ENCODE measurements at regions not wholly inside any gene's neighbourhood (a gene's known extent, or its start where the extent isn't known, plus 50 kb on each side); places are given as distances from the start of the nearest gene placed in this dataset.

DNA sequence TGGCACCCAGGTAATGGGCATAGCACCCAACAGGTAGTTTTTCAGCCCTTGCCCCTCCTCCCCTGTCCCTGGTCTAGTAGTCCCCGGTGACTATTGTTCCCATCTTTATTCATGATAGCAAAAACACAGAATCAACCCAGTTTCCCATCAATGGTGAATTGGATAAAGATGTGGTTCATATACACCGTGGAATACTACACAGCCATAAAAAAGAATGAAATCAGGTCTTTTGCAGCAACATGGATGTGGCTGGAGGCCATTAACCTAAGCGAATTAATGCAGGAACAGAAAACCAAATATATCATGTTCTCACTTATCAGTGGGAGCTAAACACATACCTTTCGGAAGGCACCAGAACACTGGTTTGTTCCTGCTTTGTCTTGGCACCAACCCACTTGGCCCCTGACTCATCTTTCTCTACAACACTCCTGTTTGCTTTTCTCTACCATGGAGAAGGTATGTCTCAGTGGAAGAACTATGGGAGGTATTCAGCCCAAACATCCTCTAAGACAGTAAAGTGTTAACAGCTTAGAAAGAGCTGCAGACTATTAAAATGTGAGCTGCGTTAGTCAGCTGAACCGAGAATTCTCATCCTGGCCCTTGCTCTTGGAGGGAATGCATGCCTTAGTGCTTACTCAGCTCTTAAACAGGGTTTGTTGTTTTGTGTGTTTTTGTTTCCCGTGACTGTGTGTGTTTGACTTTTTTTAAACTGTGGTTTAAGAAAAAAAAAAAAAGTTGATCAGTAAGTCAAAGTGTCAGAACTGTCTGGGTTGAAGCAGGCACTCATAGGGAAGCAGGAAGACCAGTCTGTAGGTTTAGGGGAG, 203.0 kb downstream of the TOMM20 start:
- no peaks in the 10 kb centered on the region for H3K9me3 ChIP-seq
- ATAC-seq, result peak in 7 of 8 donors; percentile 34 to 69 (median 65)
- DNase-seq, result no peak
- intact Hi-C loops (cut with DNase I), result loop anchor here in 6 of 10 donors (5.0 to 10.0 kb wide), 3 partner anchors 37 to 391 kb away; no protein-coding TSS in a partner anchor
- peak overlapping the region in 9 of 10 donors; percentile 33 to 75 (median 59) for H3K27ac ChIP-seq
- no peaks in the 10 kb centered on the region for H3K27me3 ChIP-seq
- WGBS, 2 donors, result 54% methylated on average over 7 of the region's 7 CpGs
- TF ChIP-seq, protein P1, sequence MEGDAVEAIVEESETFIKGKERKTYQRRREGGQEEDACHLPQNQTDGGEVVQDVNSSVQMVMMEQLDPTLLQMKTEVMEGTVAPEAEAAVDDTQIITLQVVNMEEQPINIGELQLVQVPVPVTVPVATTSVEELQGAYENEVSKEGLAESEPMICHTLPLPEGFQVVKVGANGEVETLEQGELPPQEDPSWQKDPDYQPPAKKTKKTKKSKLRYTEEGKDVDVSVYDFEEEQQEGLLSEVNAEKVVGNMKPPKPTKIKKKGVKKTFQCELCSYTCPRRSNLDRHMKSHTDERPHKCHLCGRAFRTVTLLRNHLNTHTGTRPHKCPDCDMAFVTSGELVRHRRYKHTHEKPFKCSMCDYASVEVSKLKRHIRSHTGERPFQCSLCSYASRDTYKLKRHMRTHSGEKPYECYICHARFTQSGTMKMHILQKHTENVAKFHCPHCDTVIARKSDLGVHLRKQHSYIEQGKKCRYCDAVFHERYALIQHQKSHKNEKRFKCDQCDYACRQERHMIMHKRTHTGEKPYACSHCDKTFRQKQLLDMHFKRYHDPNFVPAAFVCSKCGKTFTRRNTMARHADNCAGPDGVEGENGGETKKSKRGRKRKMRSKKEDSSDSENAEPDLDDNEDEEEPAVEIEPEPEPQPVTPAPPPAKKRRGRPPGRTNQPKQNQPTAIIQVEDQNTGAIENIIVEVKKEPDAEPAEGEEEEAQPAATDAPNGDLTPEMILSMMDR (IDR thresholded peaks at IDR 0.05), result no peak
- H3K36me3 ChIP-seq, result no peaks in the 10 kb centered on the region
- peaks cover 10 to 64% (median 45%) of the 10 kb centered on the region in 9 donors for H3K4me1 ChIP-seq
- no peak overlapping the region for H3K4me3 ChIP-seq

DNA sequence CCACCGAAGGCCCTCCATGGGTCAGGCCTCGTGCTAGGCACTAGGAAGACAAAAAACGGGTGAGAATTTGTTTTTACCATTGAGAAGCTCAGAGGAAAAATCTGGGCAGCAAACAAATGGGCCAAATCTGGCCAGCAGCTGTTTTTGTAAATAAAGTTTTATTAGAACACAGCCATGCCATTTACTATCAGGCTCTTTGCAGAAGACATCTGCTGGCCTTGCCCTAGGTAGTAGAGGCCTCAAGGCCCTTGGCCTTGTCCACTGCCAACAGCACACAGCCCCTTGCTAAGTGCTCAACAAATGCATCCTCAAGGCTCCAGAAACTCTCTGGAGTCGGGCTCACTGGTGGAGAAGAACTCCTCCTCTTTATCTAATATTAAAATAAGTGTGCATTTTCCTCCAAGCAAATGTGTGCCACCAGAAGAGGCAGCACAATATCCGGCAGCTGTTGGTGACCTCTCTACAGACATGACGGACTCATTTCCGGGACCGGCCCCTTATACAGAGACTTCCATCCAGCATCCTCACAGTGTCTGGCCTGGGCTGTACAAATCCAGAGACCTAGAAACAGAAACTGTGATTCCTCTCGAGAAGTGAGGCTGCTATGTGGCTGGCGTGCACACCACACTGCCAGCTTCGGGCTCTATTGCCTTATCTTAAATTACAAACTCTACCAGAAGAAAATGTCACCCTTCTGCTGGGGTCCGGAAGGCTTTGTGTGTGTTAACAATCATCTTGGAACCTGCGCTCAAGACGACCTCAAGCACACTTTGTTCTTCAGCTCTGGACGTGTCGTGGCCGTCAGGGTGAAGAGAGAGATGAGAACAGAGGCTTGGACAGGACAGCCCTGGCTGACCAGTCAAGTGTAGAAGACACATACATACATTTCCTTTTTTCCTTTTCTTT, 203.9 kb downstream of the TOMM20 start:
- Histone ChIP-seq H3K27ac (peak overlapping the region in 9 of 10 donors; percentile 16 to 75 (median 59)), H3K4me1 (peaks cover 14 to 68% (median 54%) of the 10 kb centered on the region in 9 donors), H3K4me3 (no peak overlapping the region), H3K27me3 (no peaks in the 10 kb centered on the region), H3K36me3 (no peaks in the 10 kb centered on the region), H3K9me3 (no peaks in the 10 kb centered on the region)
- ATAC-seq (peak in 1 of 8 donors; percentile 27), DNase-seq (no peak)
- intact Hi-C loops (cut with DNase I), result loop anchor here in 7 of 10 donors (5.0 to 10.0 kb wide), 6 partner anchors 38 to 390 kb away; no protein-coding TSS in a partner anchor
- TF ChIP-seq, protein P1 (IDR thresholded peaks at IDR 0.05), result no peak
- WGBS, 2 donors, result 80 to 85% methylated on average over 17 of the region's 17 CpGs

DNA sequence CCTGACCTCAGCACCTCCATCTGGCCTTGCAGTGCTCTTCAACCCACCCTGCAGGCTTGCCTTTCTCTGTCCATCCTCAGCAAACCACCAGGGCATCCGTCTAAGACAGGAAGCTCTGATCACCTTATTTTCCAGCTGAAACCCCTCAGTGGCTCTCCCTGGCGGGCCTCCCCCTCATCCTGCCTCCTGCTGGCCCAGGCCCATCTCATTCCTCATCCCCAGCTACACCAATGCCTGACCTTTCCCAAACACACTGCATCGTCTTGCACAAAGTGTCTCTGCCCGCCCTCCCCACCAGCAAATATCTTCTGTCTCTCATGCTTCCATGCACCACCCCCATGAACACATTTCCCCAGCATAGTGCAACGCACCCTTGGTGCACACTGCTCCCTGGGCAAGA, 205.0 kb downstream of the TOMM20 start:
- TF ChIP-seq, protein P1 (IDR thresholded peaks at IDR 0.05), result no peak
- no peaks in the 10 kb centered on the region for H3K27me3 ChIP-seq
- H3K36me3 ChIP-seq, result no peaks in the 10 kb centered on the region
- 92 to 96% methylated on average over 5 of the region's 5 CpGs for WGBS, 2 donors
- intact Hi-C loops (cut with DNase I), result loop anchor here in 3 of 10 donors (5.0 to 10.0 kb wide), 6 partner anchors 39 to 389 kb away; no protein-coding TSS in a partner anchor
- ATAC-seq, result no peak
- H3K9me3 ChIP-seq, result no peaks in the 10 kb centered on the region
- peak overlapping the region in 1 of 10 donors; percentile 75 for H3K27ac ChIP-seq
- DNase-seq, result no peak
- H3K4me1 ChIP-seq, result peaks cover 22 to 79% (median 65%) of the 10 kb centered on the region in 9 donors
- no peak overlapping the region for H3K4me3 ChIP-seq

DNA sequence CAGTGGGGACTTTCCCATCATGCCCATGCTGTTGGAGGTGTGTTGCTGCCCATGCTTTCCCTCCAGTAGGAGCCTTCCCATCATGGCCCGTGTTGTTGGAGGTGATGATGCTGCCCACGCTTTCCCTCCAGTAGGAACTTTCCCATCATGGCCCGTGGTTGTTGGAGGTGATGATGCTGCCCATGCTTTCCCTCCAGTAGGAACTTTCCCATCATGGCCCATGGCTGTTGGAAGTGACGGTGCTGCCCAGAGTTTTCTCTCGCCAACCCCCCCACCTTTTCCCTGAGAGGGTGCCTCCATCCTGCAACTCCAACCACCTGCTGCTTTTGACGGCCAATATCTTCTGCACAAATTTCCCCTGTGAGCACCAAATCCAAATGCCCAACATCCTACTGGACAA, 205.7 kb downstream of the TOMM20 start:
- H3K27ac ChIP-seq, result peak overlapping the region in 2 of 10 donors; percentile 89 to 97
- TF ChIP-seq, protein P1 (IDR thresholded peaks at IDR 0.05), result no peak
- intact Hi-C loops (cut with DNase I), result loop anchor here in 3 of 10 donors (5.0 to 10.0 kb wide), 6 partner anchors 39 to 388 kb away; no protein-coding TSS in a partner anchor
- H3K27me3 ChIP-seq, result no peaks in the 10 kb centered on the region
- DNase-seq, result no peak
- no peaks in the 10 kb centered on the region for H3K36me3 ChIP-seq
- WGBS, 2 donors, result 98 to 99% methylated on average over 6 of the region's 6 CpGs
- H3K4me1 ChIP-seq, result peaks cover 22 to 85% (median 71%) of the 10 kb centered on the region in 9 donors
- no peak overlapping the region for H3K4me3 ChIP-seq
- ATAC-seq, result no peak
- no peaks in the 10 kb centered on the region for H3K9me3 ChIP-seq

All from heart right ventricle (tissue), 16 donors.